Heart right ventricle (tissue), 16 donors: ENCODE measurements at regions not wholly inside any gene's neighbourhood (a gene's known extent, or its start where the extent isn't known, plus 50 kb on each side); places are given as distances from the start of the nearest gene placed in this dataset.
"Not testable (repeated sequence)": the region's sequence is repeated elsewhere in the genome, so short reads cannot be mapped to it uniquely, and the experiment has no call there.

ENCODE experiments used
- ATAC-seq, 8 donors: fragments of 200-7000 bp; cut with Tn5 transposase; one replicate each; pipeline ENCODE4 v1.9.1; 2020; ENCODE audit warnings: mild to moderate bottlenecking in 8 of 8, moderate library complexity in 8 of 8, moderate number of reproducible peaks in 1 of 8
- DNase-seq, 2 donors: peaks; one replicate each; pipeline ENCODE4 v3.0.0-alpha.2; 2020
- H3K27ac ChIP-seq, 10 donors: fragments of 200-600 bp; sonication (generic) in 2 of 10; one replicate each; pipeline versions ENCODE4 v1.5.0 to v1.8.0; 2020 to 2022; ENCODE audit warnings: mild to moderate bottlenecking in 3 of 10
- H3K27me3 ChIP-seq, 7 donors: fragments of 200-600 bp; one replicate each; pipeline ENCODE4 v1.8.0; 2021 to 2022; ENCODE audit warnings: mild to moderate bottlenecking in 2 of 7
- H3K36me3 ChIP-seq, 9 donors: fragments of 200-600 bp; sonication (generic) in 1 of 9; one replicate each; pipeline versions ENCODE4 v1.5.0 to v1.8.0; 2020 to 2022; ENCODE audit warnings: mild to moderate bottlenecking in 2 of 9
- H3K4me1 ChIP-seq, 9 donors: fragments of 200-600 bp; sonication (generic) in 1 of 9; one replicate each; pipeline versions ENCODE4 v1.5.0 to v1.8.0; 2020 to 2022; ENCODE audit warnings: mild to moderate bottlenecking in 4 of 9
- H3K4me3 ChIP-seq, 10 donors: fragments of 200-600 bp; sonication (generic) in 2 of 10; one replicate each; pipeline versions ENCODE4 v1.5.0 to v1.8.0; 2020 to 2022; ENCODE audit warnings: mild to moderate bottlenecking in 7 of 10, moderate library complexity in 2 of 10
- H3K9me3 ChIP-seq, 11 donors: fragments of 200-600 bp in 10 of 11; sonication (generic) in 2 of 11; one replicate each; pipeline versions ENCODE4 v1.5.0 to v1.8.0; 2013 to 2022; ENCODE audit warnings: mild to moderate bottlenecking in 2 of 11, control low read depth in 1 of 11, moderate library complexity in 1 of 11
- CTCF ChIP-seq, 9 donors: fragments of 200-600 bp; sonication (generic) in 2 of 9; IDR thresholded peaks; one replicate each; pipeline versions ENCODE4 v1.5.0 to v1.8.0; 2021 to 2022; ENCODE audit warnings: antibody characterized with exemption in 9 of 9, mild to moderate bottlenecking in 5 of 9, moderate library complexity in 1 of 9
- WGBS, 2 donors: extraction: QIAGEN DNeasy Blood & Tissue Kit; methylation state at CpG; one replicate each; pipeline ENCODE4 v1.1.7; 2013; ENCODE audit warnings: inconsistent platforms in 1 of 2; 5-methylcytosine and 5-hydroxymethylcytosine counted together
- intact Hi-C, 10 donors: fragments of 100-400 bp; cut with DNase I; formaldehyde crosslinking; loops; one replicate each; pipeline versions ENCODE4 v1.11.1 to v1.14.2; 2022
- donor health status: Arrhythmogenic right ventricular cardiomyopathy.
- donor health status: ischemic (EF 13 %, LVEDD 7.1; RV severe dilation, severe dysfunction).
- donor health status: healthy with polysubstance abuse.
- donor health status: DM: no; HTN: yes; CAD: no.
- donor health status: DM: no; HTN: no; CAD: no.
- donor health status: ischemic (EF 25% LVEDD 6.9; RV normal size, moderate dysfunction).
- donor health status: ischemic (EF 25% LVEDD 5.7; RV mildly dilated, moderate dysfunction).
- donor health status: healthy.
- donor health status: DM: yes; HTN: yes; CAD: no.
- donor health status: Ischemic cardiomyopathy.
- donor health status: ischemic (EF 35%, LVEDD 5.7; RV mildly dilated, moderate dysfunction).
- donor health status: nonischemic (EF 11% LVEDD 7.7; RV severe dilation, severe dysfunction).
- donor health status: DM: yes; HTN: yes; CAD: no.
- donor health status: PGD.
- donor health status: ischemic (EF 29% LVEDD 5.4; RV normal size, mild dysfunction).
- donor health status: nonischemic (EF 23%, LVEDD 6.1; RV moderate dilation, normal function).

- H3K4me1 ChIP-seq: no peaks in the 10 kb centered on the region
- no peak for TF ChIP-seq CTCF (IDR thresholded peaks at IDR 0.05)
- ATAC-seq: no peak
- H3K27me3 ChIP-seq: no peaks in the 10 kb centered on the region
- intact Hi-C loops: no loop called here
- 61 to 73% methylated on average over 1 of the region's 1 CpG for WGBS, 2 donors
- no peaks in the 10 kb centered on the region for H3K36me3 ChIP-seq
- DNase-seq: no peak
- H3K4me3 ChIP-seq: no peak overlapping the region
- H3K9me3 ChIP-seq: peaks cover 0 to 49% (median 5%) of the 10 kb centered on the region in 11 donors
- H3K27ac ChIP-seq: no peak overlapping the region
These were observed 102.0 kb downstream of the CARTPT start for GRCh38 chr5:71821029-71821428.

- not testable (repeated sequence) for H3K27me3 ChIP-seq
These were observed 103.0 kb downstream of the CARTPT start for GRCh38 chr5:71822065-71822464.

DNA sequence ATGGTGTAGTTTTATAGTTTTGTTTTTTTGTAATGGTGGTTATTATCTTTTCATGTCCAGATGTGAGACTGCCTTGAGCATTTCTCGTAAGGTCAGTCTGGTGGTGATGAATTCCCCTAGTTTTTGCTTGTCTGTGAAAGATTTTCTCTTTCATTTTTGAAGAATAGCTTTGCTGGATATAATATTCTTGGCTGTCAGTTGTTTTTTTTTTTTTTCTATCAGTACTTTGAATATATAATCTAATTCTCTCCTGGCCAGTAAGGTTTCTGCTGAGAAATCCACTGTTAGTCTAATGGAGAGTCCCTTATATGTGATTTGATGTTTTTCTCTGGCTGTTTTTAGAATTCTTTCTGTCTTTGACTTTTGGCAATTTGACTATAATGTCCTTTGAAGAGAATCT, 106.9 kb downstream of the CARTPT start:
- no peak overlapping the region for H3K27ac ChIP-seq
- 85% methylated on average over 1 of the region's 1 CpG for whole genome bisulfite sequencing, 2 donors
- ATAC-seq: no peak
- H3K27me3 ChIP-seq: no peaks in the 10 kb centered on the region
- no peak overlapping the region for H3K4me3 ChIP-seq
- peaks cover 0 to 20% (median 13%) of the 10 kb centered on the region in 9 donors for H3K4me1 ChIP-seq
- intact Hi-C loops: no loop called here
- H3K9me3 ChIP-seq: peaks cover 0 to 52% (median 5%) of the 10 kb centered on the region in 11 donors
- no peaks in the 10 kb centered on the region for H3K36me3 ChIP-seq
- no peak for DNase-seq
- TF ChIP-seq CTCF (IDR thresholded peaks at IDR 0.05): no peak

More at GRCh38 chr5:71822065-71822464, 103.0 kb downstream of the CARTPT start:
- peaks cover 0 to 59% (median 5%) of the 10 kb centered on the region in 11 donors for H3K9me3 ChIP-seq
- intact Hi-C loops, H3K4me1 ChIP-seq, ATAC-seq, H3K36me3 ChIP-seq, DNase-seq, H3K4me3 ChIP-seq, H3K27ac ChIP-seq: not testable (repeated sequence)

- intact Hi-C loops: no loop called here
- Histone ChIP-seq H3K4me3 (no peak overlapping the region), H3K4me1 (peaks cover 0 to 25% (median 15%) of the 10 kb centered on the region in 9 donors), H3K27me3 (no peaks in the 10 kb centered on the region), H3K27ac (no peak overlapping the region), H3K9me3 (peaks cover 0 to 42% (median 3%) of the 10 kb centered on the region in 11 donors), H3K36me3 (no peaks in the 10 kb centered on the region)
- no peak for ATAC-seq
- 79 to 80% methylated on average over 2 of the region's 2 CpGs for WGBS, 2 donors
- DNase-seq: no peak
- no peak for TF ChIP-seq CTCF (IDR thresholded peaks at IDR 0.05)
These were observed 109.4 kb downstream of the CARTPT start for GRCh38 chr5:71828291-71829040.

- Histone ChIP-seq H3K27me3 (no peaks in the 10 kb centered on the region), H3K27ac (no peak overlapping the region), H3K9me3 (peaks cover 0 to 42% (median 3%) of the 10 kb centered on the region in 11 donors), H3K4me3 (no peak overlapping the region), H3K4me1 (peaks cover 0 to 25% (median 15%) of the 10 kb centered on the region in 9 donors), H3K36me3 (no peaks in the 10 kb centered on the region)
- intact Hi-C loops: no loop called here
- ATAC-seq (no peak), DNase-seq (no peak)
- TF ChIP-seq CTCF (IDR thresholded peaks at IDR 0.05): no peak
- 73 to 75% methylated on average over 5 of the region's 5 CpGs for WGBS, 2 donors
These were observed 110.1 kb downstream of the CARTPT start for GRCh38 chr5:71829206-71829605.
